GM19372 (cell line): ENCODE measurements at regions not wholly inside any gene's neighbourhood (a gene's known extent, or its start where the extent isn't known, plus 50 kb on each side); places are given as distances from the start of the nearest gene placed in this dataset.
"Not testable (repeated sequence)": the region's sequence is repeated elsewhere in the genome, so short reads cannot be mapped to it uniquely, and the experiment has no call there.

ENCODE experiments used
- ATAC-seq: cut with Tn5 transposase; IDR thresholded peaks from one replicate; pipeline ENCODE4 v1.9.1; 2021; ENCODE audit warnings: mild to moderate bottlenecking, low read depth, moderate library complexity; ENCODE audit not compliant: unreplicated experiment

GRCh38 chr21:28126521-28127174 is 866.0 kb downstream of the LTN1 start:
- no peak for ATAC-seq

DNA sequence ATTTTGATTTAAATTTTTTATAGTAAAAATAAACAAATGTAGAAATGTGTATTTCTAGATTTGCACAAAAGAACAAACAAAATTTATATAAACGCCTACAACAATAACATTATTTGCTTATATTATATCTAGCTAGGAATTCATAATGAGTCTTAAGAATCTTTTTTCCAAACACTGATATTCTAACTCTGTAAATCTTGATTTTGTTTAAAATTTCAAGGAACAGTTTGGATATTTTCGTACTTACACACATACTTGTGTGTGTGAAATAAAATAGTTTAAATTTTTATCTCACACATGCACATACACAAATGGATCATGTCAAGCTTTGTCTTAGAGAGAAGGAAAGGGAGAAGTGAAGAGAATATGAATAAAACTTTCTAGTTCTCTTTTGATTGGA is 868.1 kb downstream of the LTN1 start:
- ATAC-seq: no peak

DNA sequence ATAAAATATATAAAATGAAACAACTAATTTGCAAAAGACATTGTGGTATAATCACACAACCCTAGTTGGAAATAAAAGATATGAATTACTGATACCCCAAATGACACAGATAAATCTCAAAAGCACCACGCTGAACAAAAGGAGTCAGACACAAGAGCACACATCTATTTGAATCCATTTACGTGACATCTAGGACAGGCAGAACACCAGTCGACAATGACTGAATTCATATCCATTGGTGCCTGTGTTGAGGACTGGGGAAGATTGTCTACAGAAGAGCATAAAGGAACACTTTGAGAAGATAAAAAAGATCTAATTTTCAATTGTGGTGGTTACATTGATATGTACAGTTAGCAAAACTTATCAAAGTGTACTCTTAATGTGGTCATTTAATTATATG is 874.1 kb downstream of the LTN1 start:
- ATAC-seq: no peak

DNA sequence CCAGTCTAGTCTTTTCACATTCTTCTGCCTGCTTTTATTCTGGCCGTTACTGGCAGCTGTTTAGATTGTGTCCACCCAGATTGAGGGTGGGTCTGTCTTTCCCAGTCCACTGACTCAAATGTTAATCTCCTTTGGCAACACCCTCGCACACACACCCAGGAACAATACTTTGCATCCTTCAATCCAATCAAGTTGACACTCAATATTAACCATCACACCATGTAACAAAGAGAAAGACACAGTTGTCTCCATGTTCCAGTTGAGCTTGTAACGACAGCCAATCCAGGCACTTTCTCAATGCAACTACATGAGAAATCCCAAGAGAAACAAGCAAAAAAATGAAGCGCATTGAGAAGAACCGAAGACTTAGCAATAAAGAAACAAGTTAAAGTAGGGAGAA is 877.7 kb downstream of the LTN1 start:
- not testable (repeated sequence) for ATAC-seq

DNA sequence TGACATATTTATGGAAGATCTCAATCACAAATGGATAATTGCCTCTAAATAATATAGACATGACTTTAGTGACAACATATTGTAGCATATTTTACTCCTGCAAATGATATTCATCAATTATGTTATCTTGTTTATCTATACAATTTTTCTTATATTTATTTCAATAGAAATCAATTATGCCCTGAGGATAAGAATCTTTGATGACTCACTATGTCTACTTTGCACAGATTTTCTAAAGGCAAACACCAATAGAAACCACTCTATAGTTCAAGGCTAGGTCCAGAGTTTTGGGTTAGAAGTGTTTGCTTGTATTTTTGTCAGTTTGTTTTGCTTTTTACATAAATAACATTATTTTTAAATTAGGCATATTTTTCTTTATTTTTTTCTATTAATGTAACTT is 879.0 kb downstream of the LTN1 start:
- no peak for ATAC-seq

GRCh38 chr21:28112511-28112910 is 880.2 kb downstream of the LTN1 start:
- ATAC-seq: no peak

GRCh38 chr21:28111151-28111619 is 881.5 kb downstream of the LTN1 start:
- no peak for ATAC-seq

- ATAC-seq: no peak
Observed at GRCh38 chr21:28110716-28111115, 882.0 kb downstream of the LTN1 start.

DNA sequence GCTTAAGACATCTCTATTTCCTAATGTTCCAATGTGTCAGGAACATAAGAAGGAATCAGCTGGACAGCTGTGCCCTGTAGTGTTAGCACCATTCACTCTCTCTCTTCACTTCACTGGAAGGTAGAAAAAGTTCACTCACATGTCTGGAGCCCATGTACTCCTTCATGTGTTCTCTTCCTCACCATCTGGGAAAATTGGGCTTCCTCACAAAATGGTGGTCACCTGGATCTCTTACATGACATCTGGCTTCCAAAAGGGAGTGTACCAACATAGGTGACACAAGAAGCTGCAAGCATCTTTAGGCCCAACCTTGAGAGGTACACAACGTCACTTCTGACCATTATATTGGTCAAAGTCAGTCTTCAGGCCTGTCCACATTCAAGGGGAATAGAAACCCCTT is 882.6 kb downstream of the LTN1 start:
- ATAC-seq: no peak

DNA sequence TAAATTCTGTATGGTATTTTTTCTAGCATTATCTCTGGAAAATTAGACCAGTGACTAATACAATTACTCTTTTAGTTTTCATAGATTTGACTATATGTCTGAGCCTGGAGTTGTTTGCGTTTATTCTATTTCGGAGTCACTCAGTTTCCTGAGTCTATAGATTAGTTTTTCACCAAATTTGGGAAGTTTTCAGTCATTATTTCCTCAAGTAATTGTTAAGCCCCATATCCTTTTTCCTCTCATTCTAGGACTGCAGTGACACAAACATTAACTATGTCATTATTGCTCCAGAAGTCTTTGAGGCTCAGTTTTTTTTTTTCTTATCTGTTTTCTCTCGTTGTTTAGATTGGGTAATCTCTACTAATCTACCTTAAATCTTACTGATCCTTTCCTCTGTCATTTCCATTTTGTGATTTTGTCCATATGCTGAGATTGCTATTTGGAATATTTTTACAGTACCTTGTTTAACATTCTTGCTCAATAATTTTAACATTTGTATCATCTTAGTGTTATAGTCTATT is 886.2 kb downstream of the LTN1 start:
- no peak for ATAC-seq

GRCh38 chr21:28104346-28104745 is 888.3 kb downstream of the LTN1 start:
- no peak for ATAC-seq

DNA sequence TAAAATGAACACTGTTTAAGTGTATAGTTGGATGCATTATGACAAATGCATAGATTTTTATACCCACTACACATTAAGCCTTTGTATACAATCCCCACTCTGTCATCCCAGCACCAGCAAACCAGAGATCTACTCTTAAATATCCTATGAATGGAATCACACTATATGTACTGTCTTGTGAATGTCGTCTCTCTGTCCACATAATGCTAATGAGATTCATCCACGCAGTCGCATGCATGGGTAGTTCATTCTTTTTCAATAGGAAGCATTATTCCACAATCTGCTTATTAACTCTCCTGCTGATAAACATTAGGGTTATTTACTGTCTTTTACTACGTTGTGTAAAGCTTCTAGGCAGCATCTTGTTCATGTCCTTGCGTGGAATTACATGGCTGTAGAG is 892.3 kb downstream of the LTN1 start:
- no peak for ATAC-seq

- ATAC-seq: no peak
Observed at GRCh38 chr21:28099001-28099705, 893.5 kb downstream of the LTN1 start.

DNA sequence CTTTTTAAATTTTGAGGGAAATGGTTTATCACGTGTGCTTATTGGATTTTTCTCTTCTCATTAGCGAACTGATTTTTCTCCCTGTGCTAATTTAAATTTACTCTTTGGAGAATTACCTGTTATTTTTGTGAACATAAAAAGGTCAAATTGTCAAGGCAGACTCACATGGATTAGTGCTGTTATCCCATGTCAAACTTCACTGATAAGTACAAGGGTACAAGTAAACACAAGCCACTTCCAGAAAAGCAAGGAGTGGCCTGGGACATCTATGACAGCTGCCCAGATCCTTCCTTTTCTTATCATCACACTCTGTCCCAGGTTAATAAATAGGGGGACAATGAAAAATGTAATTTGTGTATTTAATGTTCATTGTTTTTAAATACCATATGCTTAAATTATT is 901.2 kb downstream of the LTN1 start:
- no peak for ATAC-seq

DNA sequence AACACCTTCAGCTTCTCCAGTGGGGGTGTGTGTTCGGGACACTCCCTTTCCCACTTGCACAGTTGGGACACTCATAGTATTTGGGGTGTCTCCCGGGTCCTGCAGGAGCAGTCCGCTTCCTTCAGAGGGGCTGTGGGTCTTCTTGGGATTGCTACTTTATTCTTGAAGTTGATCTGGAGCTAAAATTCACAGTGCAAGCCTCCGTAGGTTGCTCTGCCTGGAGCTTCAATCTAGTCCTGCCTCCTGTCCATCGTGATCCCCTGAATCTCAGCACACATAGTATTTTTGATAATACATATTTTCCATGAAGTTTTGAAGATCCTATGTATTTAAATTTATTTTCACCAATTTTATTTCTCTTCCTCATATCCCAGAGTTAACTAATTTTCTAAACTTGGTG is 902.1 kb downstream of the LTN1 start:
- no peak for ATAC-seq

GRCh38 chr21:28089599-28090441 is 902.9 kb downstream of the LTN1 start:
- no peak for ATAC-seq

GRCh38 chr21:28086861-28087581 is 905.7 kb downstream of the LTN1 start:
- no peak for ATAC-seq

GRCh38 chr21:28084951-28085350 is 907.7 kb downstream of the LTN1 start:
- ATAC-seq: no peak

DNA sequence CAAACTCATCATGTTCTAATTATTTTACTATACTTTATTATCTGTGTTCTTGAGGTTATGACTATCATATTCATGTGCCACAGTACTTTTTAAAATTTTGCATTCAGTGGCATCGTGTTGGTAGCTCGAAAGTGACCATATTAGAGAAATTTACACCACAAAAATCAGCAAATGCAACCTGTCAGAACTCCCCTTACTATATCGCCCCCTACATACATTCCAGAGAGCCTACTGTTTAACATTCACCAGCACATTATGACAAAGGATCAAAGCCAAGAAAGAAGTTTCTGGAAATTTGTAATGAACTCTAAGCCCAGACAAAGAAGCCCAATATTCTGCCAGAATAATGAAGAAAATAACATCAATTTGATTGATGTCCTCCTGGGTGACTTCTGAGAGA is 909.3 kb downstream of the LTN1 start:
- no peak for ATAC-seq

DNA sequence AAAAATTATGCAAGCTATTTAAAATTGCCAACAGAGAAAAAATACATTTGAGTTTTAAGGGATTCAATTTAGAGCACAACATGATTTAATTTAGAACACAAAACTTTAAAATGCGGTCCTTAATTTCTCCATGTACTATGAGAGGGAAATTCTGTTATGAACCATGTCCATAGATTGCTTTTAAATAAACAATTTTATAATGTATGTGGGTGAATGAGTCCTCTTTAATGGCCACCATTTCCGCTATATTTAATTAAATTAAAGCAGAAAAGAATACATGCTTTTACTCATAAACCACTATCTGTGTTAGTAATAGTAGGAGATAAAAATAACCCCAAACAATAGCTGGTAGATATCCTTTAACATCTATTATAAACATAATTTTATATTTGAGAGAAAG is 914.6 kb downstream of the LTN1 start:
- ATAC-seq: no peak

DNA sequence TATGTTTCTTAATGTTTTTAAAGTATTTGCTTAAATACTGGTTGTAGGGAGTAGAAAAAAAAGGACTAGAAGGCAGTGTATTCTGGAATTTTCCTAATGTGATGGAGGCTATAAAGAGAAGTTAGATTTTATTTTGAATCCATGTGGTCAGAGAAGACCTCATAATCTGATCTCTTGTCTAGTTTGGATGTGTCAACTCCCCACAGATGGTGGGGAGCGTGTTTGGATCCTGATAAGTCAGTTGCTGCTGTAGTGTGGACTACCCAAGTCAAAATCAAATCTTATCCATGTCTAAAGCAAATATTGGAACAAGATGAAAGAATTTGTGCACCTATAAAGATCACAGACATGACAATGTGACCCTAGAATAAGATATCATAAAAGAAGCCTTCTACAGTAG is 918.0 kb downstream of the LTN1 start:
- ATAC-seq: no peak
